Neural cell (in vitro differentiated cells): ENCODE measurements at regions not wholly inside any gene's neighbourhood (a gene's known extent, or its start where the extent isn't known, plus 50 kb on each side); places are given as distances from the start of the nearest gene placed in this dataset.

Experiments
- H2AFZ ChIP-seq: fragments of 200-600, 300-800 bp; sonication (generic), shearing (Covaris generic); 2 replicates; pipeline ENCODE4 v1.6.0; 2014; ENCODE audit warnings: low read depth, mild to moderate bottlenecking, antibody characterized with exemption, low read length, moderate library complexity
- H3F3A ChIP-seq: fragments of 200-600 bp; shearing (Covaris generic); 2 replicates; pipeline ENCODE4 v1.6.1; 2016; ENCODE audit warnings: mild to moderate bottlenecking, moderate library complexity, mixed read lengths, antibody characterized with exemption, low read length; ENCODE audit not compliant: insufficient read depth, poor library complexity, severe bottlenecking
- H3K27ac ChIP-seq: fragments of 200-600, 300-800 bp; sonication (generic), shearing (Covaris generic); 2 replicates; pipeline ENCODE4 v1.5.1; 2014; ENCODE audit warnings: mild to moderate bottlenecking, low read length, moderate library complexity
- H3K27me3 ChIP-seq: fragments of 300-800, 200-600 bp; sonication (generic), shearing (Covaris generic); 2 replicates; pipeline ENCODE4 v1.6.0; 2014; ENCODE audit warnings: mild to moderate bottlenecking, low read depth, low read length, moderate library complexity; ENCODE audit not compliant: insufficient read depth
- H3K36me3 ChIP-seq: fragments of 300-800, 200-600 bp; sonication (generic), shearing (Covaris generic); 2 replicates; pipeline ENCODE4 v1.5.1; 2014; ENCODE audit warnings: mild to moderate bottlenecking, antibody characterized with exemption, low read length, moderate library complexity; ENCODE audit not compliant: insufficient read depth
- H3K4me2 ChIP-seq: fragments of 300-800, 200-600 bp; sonication (generic), shearing (Covaris generic); 2 replicates; pipeline ENCODE4 v1.6.0; 2014; ENCODE audit warnings: mild to moderate bottlenecking, low read length
- H3K4me3 ChIP-seq: fragments of 300-800, 200-600 bp; sonication (generic), shearing (Covaris generic); 2 replicates; pipeline ENCODE4 v1.5.1; 2014; ENCODE audit warnings: mild to moderate bottlenecking, low read length, moderate library complexity
- H3K79me2 ChIP-seq: fragments of 200-600 bp; shearing (Covaris generic); replicated peaks from 2 replicates; pipeline ENCODE4 v1.6.0; 2014; ENCODE audit warnings: mild to moderate bottlenecking, low read length, moderate library complexity; ENCODE audit not compliant: insufficient read depth
- H3K9ac ChIP-seq: fragments of 300-800, 200-600 bp; sonication (generic), shearing (Covaris generic); 2 replicates; pipeline ENCODE4 v1.6.1; 2016; ENCODE audit warnings: mild to moderate bottlenecking, low read length, mixed read lengths
- H3K9me2 ChIP-seq: fragments of 200-600 bp; shearing (Covaris generic); 2 replicates; pipeline ENCODE4 v1.6.1; 2016; ENCODE audit warnings: mild to moderate bottlenecking, low read length, mixed read lengths; ENCODE audit not compliant: insufficient read depth
- H3K9me3 ChIP-seq: fragments of 200-600, 300-800 bp; sonication (generic), shearing (Covaris generic); 2 replicates; pipeline ENCODE4 v1.6.1; 2016; ENCODE audit warnings: mild to moderate bottlenecking, mixed run types, low read length, moderate library complexity, mixed read lengths
- H4K20me1 ChIP-seq: fragments of 200-600 bp; shearing (Covaris generic); 2 replicates; pipeline ENCODE4 v1.6.1; 2016; ENCODE audit warnings: mild to moderate bottlenecking, mixed run types; ENCODE audit not compliant: insufficient read depth
- CTCF ChIP-seq: fragments of 450-650 bp; IDR thresholded peaks from 2 replicates; pipeline ENCODE4 v1.5.1; 2014; ENCODE audit warnings: antibody characterized with exemption, mild to moderate bottlenecking, moderate library complexity; ENCODE audit not compliant: poor library complexity, severe bottlenecking
- EP300 ChIP-seq: fragments of 450-650 bp; conservative IDR thresholded peaks from 2 replicates; pipeline ENCODE4 v1.6.1; 2014; ENCODE audit warnings: antibody characterized with exemption, mild to moderate bottlenecking, moderate library complexity; ENCODE audit not compliant: poor library complexity, severe bottlenecking
- EZH2 ChIP-seq: fragments of 200-600, 300-800 bp; shearing (Covaris generic), sonication (generic); IDR thresholded peaks from 2 replicates; pipeline ENCODE4 v1.6.1; 2014; ENCODE audit warnings: antibody characterized with exemption, low read length, borderline replicate concordance, mild to moderate bottlenecking; ENCODE audit not compliant: insufficient read depth, poor library complexity, severe bottlenecking
- MXI1 ChIP-seq: fragments of 450-650 bp; conservative IDR thresholded peaks from 2 replicates; pipeline ENCODE4 v1.6.1; 2014; ENCODE audit warnings: antibody characterized with exemption, mild to moderate bottlenecking; ENCODE audit not compliant: poor library complexity, severe bottlenecking
- POLR2AphosphoS5 ChIP-seq: IDR thresholded peaks from 2 replicates; pipeline ENCODE4 v1.6.1; 2012
- RAD21 ChIP-seq: fragments of 450-650 bp; conservative IDR thresholded peaks from 2 replicates; pipeline ENCODE4 v1.6.1; 2014; ENCODE audit warnings: antibody characterized with exemption, mild to moderate bottlenecking, moderate library complexity
- REST ChIP-seq: IDR thresholded peaks from 2 replicates; pipeline ENCODE4 v1.6.1; 2012; ENCODE audit warnings: borderline replicate concordance
- SMC3 ChIP-seq: fragments of 450-650 bp; conservative IDR thresholded peaks from 2 replicates; pipeline ENCODE4 v1.6.1; 2014; ENCODE audit warnings: antibody characterized with exemption, mild to moderate bottlenecking, moderate library complexity; ENCODE audit not compliant: poor library complexity
- TAF1 ChIP-seq: IDR thresholded peaks from 2 replicates; pipeline ENCODE4 v1.6.1; 2012; ENCODE audit warnings: low read depth

- H3K27ac ChIP-seq = no peak overlapping the region
- no peaks in the 10 kb centered on the region for H3K9me3 ChIP-seq
- no peak overlapping the region for H3K4me3 ChIP-seq
- H3K79me2 ChIP-seq = no peaks in the 10 kb centered on the region
- H2AFZ ChIP-seq = no peak overlapping the region
- H3K27me3 ChIP-seq = no peaks in the 10 kb centered on the region
- no peaks in the 10 kb centered on the region for H3K9me2 ChIP-seq
- no peaks in the 10 kb centered on the region for H3F3A ChIP-seq
- TF ChIP-seq CTCF (no peak), POLR2AphosphoS5 (no peak), TAF1 (no peak), REST (no peak), SMC3 (no peak), MXI1 (no peak), EP300 (no peak), RAD21 (no peak), EZH2 (no peak)
- no peaks in the 10 kb centered on the region for H4K20me1 ChIP-seq
- no peak overlapping the region for H3K9ac ChIP-seq
- H3K36me3 ChIP-seq = no peaks in the 10 kb centered on the region
- no peak overlapping the region for H3K4me2 ChIP-seq
Measured at GRCh38 chr10:34049469-34049868, 715.0 kb upstream of the NRP1 start.

GRCh38 chr10:34047389-34047788 is 712.9 kb upstream of the NRP1 start:
- no peak overlapping the region for H3K4me3 ChIP-seq
- H3K27ac ChIP-seq = no peak overlapping the region
- H3K9ac ChIP-seq = no peak overlapping the region
- H3K9me2 ChIP-seq = no peaks in the 10 kb centered on the region
- no peaks in the 10 kb centered on the region for H3K36me3 ChIP-seq
- H3F3A ChIP-seq = no peaks in the 10 kb centered on the region
- no peaks in the 10 kb centered on the region for H3K27me3 ChIP-seq
- no peak overlapping the region for H2AFZ ChIP-seq
- no peaks in the 10 kb centered on the region for H3K79me2 ChIP-seq
- no peaks in the 10 kb centered on the region for H4K20me1 ChIP-seq
- H3K4me2 ChIP-seq = no peak overlapping the region
- no peaks in the 10 kb centered on the region for H3K9me3 ChIP-seq
- no peak for TF ChIP-seq SMC3
- TF ChIP-seq POLR2AphosphoS5 = no peak
- TF ChIP-seq TAF1 = no peak
- TF ChIP-seq MXI1 = no peak
- TF ChIP-seq EZH2 = no peak
- no peak for TF ChIP-seq REST
- TF ChIP-seq RAD21 = no peak
- TF ChIP-seq CTCF = no peak
- TF ChIP-seq EP300 = no peak
